B cell (primary cell): ENCODE measurements at regions not wholly inside any gene's neighbourhood (a gene's known extent, or its start where the extent isn't known, plus 50 kb on each side); places are given as distances from the start of the nearest gene placed in this dataset.
"Not testable (repeated sequence)": the region's sequence is repeated elsewhere in the genome, so short reads cannot be mapped to it uniquely, and the experiment has no call there.

Source experiments
- ATAC-seq: fragments of 200-7000 bp; cut with Tn5 transposase; one replicate; pipeline ENCODE4 v1.10.0; 2021; ENCODE audit warnings: low read depth, mild to moderate bottlenecking, moderate number of reproducible peaks, moderate library complexity
- CTCF ChIA-PET: fragments of 350-600 bp; sonication (Branson Sonifier 250); formaldehyde crosslinking; loops from one replicate; lab custom pipeline; 2021; ENCODE audit warnings: antibody characterized with exemption, inconsistent platforms; lab: Charles Lee
- POLR2A ChIA-PET: fragments of 350-600 bp; sonication (Branson Sonifier 250); formaldehyde crosslinking; loops from one replicate; lab custom pipeline; 2021; ENCODE audit warnings: antibody characterized with exemption; lab: Charles Lee
- DNase-seq: peaks from one replicate; pipeline ENCODE4 v3.0.0; 2013
- H2AFZ ChIP-seq: 2 replicates; pipeline ENCODE4 v1.6.1; 2012; ENCODE audit warnings: mild to moderate bottlenecking, low read depth, low read length; ENCODE audit not compliant: insufficient read depth, poor library complexity, severe bottlenecking
- H3K27ac ChIP-seq, 2 donors: 1 replicate in 1 of 2; 2 replicates in 1 of 2; pipeline ENCODE4 v1.5.1; 2012 to 2013; ENCODE audit warnings: low read length in 2 of 2, mild to moderate bottlenecking in 2 of 2, moderate library complexity in 1 of 2
- H3K27me3 ChIP-seq, 4 experiments: fragments of 200-600 bp in 1 of 4; sonication (generic) in 1 of 4; replicated peaks in 1 of 4; 1 replicate in 2 of 4; 2 replicates in 2 of 4; pipeline versions ENCODE4 v1.6.1 to v1.7.0; 2013 to 2016; ENCODE audit warnings: low read length in 3 of 4, mild to moderate bottlenecking in 2 of 4, mixed read lengths in 1 of 4, moderate library complexity in 1 of 4; ENCODE audit not compliant: insufficient read depth in 4 of 4, control insufficient read depth in 3 of 4; ENCODE audit errors: control extremely low read depth in 1 of 4
- H3K36me3 ChIP-seq, 2 experiments: replicated peaks in 1 of 2; 1 replicate in 1 of 2; 2 replicates in 1 of 2; pipeline versions ENCODE4 v1.6.1 to v1.7.1; 2013; ENCODE audit warnings: low read length in 1 of 2; ENCODE audit not compliant: insufficient read depth in 2 of 2, control insufficient read depth in 1 of 2; ENCODE audit errors: control extremely low read depth in 1 of 2, extremely low read depth in 1 of 2
- H3K4me1 ChIP-seq, 2 donors: fragments of 200-600 bp in 1 of 2; sonication (generic) in 1 of 2; 1 replicate in 1 of 2; 2 replicates in 1 of 2; pipeline versions ENCODE4 v1.5.1 to v1.6.1; 2013 to 2017; ENCODE audit warnings: low read length in 2 of 2; ENCODE audit not compliant: control insufficient read depth in 2 of 2, insufficient read depth in 2 of 2
- H3K4me2 ChIP-seq: replicated peaks from 2 replicates; pipeline ENCODE3; 2012; ENCODE audit warnings: mild to moderate bottlenecking, low read depth, low read length; ENCODE audit not compliant: poor library complexity, severe bottlenecking
- H3K4me3 ChIP-seq, 5 experiments: fragments of 200-600 bp in 1 of 5; sonication (generic) in 1 of 5; 1 replicate in 3 of 5; 2 replicates in 2 of 5; pipeline versions ENCODE4 v1.5.1 to v1.7.0; 2011 to 2016; ENCODE audit warnings: low read length in 4 of 5, mild to moderate bottlenecking in 4 of 5, low read depth in 2 of 5, control low read depth in 1 of 5, moderate library complexity in 1 of 5; ENCODE audit not compliant: insufficient read depth in 1 of 5; ENCODE audit errors: control extremely low read depth in 1 of 5, extremely low read depth in 1 of 5
- H3K79me2 ChIP-seq: fragments of 200-600 bp; sonication (generic); one replicate; pipeline ENCODE4 v1.6.0; 2016; ENCODE audit warnings: low read length; ENCODE audit not compliant: control insufficient read depth, insufficient read depth
- H3K9ac ChIP-seq: fragments of 200-600 bp; sonication (generic); 2 replicates; pipeline ENCODE4 v1.6.1; 2017; ENCODE audit warnings: mild to moderate bottlenecking, low read length, moderate library complexity
- H3K9me3 ChIP-seq, 3 donors: one replicate each; pipeline versions ENCODE4 v1.6.1 to v1.7.1; 2013; ENCODE audit warnings: low read length in 2 of 3; ENCODE audit not compliant: control insufficient read depth in 2 of 3, insufficient read depth in 1 of 3; ENCODE audit errors: control extremely low read depth in 1 of 3
- H4K20me1 ChIP-seq: 2 replicates; pipeline ENCODE4 v1.6.0; 2012; ENCODE audit warnings: mild to moderate bottlenecking, low read length; ENCODE audit not compliant: insufficient read depth, control insufficient read depth, poor library complexity, severe bottlenecking
- H3K27ac Mint-ChIP-seq: one replicate; pipeline ENCODE4 v1.8.0; 2021; ENCODE audit warnings: mixed read lengths
- H3K27me3 Mint-ChIP-seq: one replicate; pipeline ENCODE4 v1.8.0; 2021; ENCODE audit warnings: mixed read lengths
- H3K4me1 Mint-ChIP-seq: one replicate; pipeline ENCODE4 v1.8.0; 2021; ENCODE audit warnings: mixed read lengths
- H3K4me3 Mint-ChIP-seq: one replicate; pipeline ENCODE4 v1.8.0; 2021; ENCODE audit warnings: mixed read lengths
- H3K9me3 Mint-ChIP-seq: one replicate; pipeline ENCODE4 v1.8.0; 2022; ENCODE audit warnings: mixed read lengths; ENCODE audit not compliant: insufficient read depth
- WGBS: methylation state at CpG from one replicate; pipeline ENCODE4 v1.1.5; 2013; ENCODE audit warnings: missing lambda C conversion rate; ENCODE audit not compliant: insufficient coverage; 5-methylcytosine and 5-hydroxymethylcytosine counted together
- intact Hi-C: fragments of 100-400 bp; cut with micrococcal nuclease; formaldehyde crosslinking; loops from one replicate; pipeline ENCODE4 v1.10.0; 2022

DNA sequence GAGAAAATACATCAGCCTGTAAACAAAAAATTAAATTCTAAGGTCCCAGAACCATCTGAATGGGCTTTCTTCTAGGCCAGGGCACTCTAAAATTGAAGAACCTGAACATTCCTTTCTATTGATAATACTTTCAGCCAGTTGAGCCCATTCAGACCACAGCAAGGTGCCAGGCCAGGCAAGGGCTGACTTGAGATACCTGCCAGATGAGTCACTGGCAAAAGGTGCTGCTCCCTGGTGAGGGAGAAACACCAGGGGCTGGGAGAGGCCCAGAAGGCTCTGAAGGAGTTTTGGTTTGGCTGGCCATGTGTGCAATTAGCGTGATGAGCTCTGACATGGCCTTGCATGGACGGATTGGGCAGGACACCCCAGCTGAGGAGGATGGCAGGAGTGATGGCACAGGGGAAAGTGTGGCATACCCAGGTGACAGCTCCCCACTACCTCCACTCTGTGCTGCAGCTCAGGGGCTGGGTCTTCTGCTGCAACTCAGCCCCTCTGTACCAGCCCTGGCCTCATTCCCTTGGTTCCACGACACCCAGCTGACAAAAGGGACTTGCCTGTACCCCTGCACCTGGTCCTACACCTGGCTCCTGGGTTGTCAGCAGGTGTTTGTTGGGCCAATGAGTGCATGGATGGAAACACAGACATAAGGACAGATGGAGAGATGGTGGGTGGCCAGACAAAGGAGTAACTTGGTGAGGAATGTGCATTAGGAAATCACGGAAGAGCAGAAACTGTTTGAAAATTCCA, 230.4 kb downstream of the POTEM start:
- H3K27me3 Mint-ChIP-seq, CTCF ChIA-PET, POLR2A ChIA-PET, H3K4me1 ChIP-seq, H3K9me3 Mint-ChIP-seq, H3K27ac ChIP-seq, H3K4me3 ChIP-seq, H3K27me3 ChIP-seq, ATAC-seq, H3K4me2 ChIP-seq, H3K27ac Mint-ChIP-seq, H4K20me1 ChIP-seq, H3K9me3 ChIP-seq, DNase-seq, H3K36me3 ChIP-seq, H2AFZ ChIP-seq, H3K9ac ChIP-seq, H3K79me2 ChIP-seq, H3K4me1 Mint-ChIP-seq, intact Hi-C loops, H3K4me3 Mint-ChIP-seq: not testable (repeated sequence)
- no CpG with 5 or more reads among the region's 4 CpGs for WGBS

DNA sequence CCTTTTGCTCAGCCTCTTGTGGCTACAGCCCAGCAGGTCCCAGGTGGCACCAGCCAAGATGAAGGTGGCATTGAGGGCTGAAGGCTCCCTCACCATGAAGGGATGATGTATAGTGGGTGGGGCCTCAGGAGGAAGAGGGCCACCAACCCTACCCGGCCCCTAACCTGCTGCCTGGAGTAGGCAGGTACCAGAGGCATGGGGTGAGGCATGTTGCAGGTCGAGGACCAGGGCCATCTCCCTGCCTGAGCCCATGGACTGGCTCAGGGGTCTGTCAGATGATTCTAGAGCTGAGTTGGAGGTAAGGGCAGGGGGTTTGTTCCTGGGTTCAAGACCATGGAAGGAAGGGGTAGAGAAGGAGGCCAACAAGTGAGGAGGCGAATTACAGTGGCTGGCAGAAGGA, 231.1 kb downstream of the POTEM start:
- H3K4me1 ChIP-seq, H3K27ac Mint-ChIP-seq, H3K4me2 ChIP-seq, H3K4me1 Mint-ChIP-seq, H3K4me3 Mint-ChIP-seq, H3K27me3 Mint-ChIP-seq, H3K9ac ChIP-seq, H2AFZ ChIP-seq, H4K20me1 ChIP-seq, intact Hi-C loops, H3K79me2 ChIP-seq, H3K27ac ChIP-seq, H3K36me3 ChIP-seq, POLR2A ChIA-PET, DNase-seq, H3K9me3 ChIP-seq, H3K9me3 Mint-ChIP-seq, CTCF ChIA-PET, ATAC-seq, H3K4me3 ChIP-seq, H3K27me3 ChIP-seq: not testable (repeated sequence)
- WGBS: 27% methylated on average over 1 of the region's 3 CpGs

DNA sequence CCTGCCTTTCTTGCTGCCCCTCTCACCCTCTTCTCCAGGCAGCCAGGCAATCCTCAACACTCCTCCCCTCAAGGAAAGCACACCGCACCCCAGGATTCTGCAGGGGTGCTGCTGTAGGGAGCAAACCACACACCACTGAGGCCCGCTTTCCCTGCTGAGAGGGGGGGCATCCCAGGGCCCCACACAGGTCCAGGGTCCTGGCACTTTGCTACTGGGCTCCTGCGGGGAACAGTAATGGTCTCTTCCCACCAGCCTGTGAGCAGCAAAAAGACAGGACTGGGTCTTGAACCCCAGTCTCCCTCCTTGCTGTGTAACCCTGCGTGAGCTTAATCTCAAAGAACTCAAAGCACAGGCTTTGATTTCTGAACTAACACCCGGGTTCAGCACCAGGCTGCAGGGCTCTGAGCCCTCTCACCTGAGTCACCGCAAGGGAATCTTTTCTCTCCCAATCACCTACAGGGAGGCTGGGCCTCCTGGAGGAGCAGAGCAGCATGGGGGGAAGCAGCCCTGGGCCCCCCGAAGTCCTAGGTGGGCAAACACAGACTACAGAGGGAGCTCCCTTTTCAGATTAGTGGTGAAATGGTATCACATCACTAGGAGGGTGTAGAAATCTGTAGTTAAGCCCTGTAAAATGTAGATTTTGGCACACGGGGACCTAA, 232.6 kb downstream of the POTEG start:
- DNase-seq, H4K20me1 ChIP-seq, H3K4me3 Mint-ChIP-seq, ATAC-seq, POLR2A ChIA-PET, H3K27me3 Mint-ChIP-seq, H2AFZ ChIP-seq, H3K4me2 ChIP-seq, H3K27me3 ChIP-seq, H3K9ac ChIP-seq, H3K9me3 Mint-ChIP-seq, H3K4me3 ChIP-seq, H3K27ac Mint-ChIP-seq, H3K9me3 ChIP-seq, H3K4me1 Mint-ChIP-seq, CTCF ChIA-PET, intact Hi-C loops, H3K27ac ChIP-seq, H3K79me2 ChIP-seq, H3K4me1 ChIP-seq, H3K36me3 ChIP-seq: not testable (repeated sequence)
- 100% methylated on average over 1 of the region's 8 CpGs for WGBS

DNA sequence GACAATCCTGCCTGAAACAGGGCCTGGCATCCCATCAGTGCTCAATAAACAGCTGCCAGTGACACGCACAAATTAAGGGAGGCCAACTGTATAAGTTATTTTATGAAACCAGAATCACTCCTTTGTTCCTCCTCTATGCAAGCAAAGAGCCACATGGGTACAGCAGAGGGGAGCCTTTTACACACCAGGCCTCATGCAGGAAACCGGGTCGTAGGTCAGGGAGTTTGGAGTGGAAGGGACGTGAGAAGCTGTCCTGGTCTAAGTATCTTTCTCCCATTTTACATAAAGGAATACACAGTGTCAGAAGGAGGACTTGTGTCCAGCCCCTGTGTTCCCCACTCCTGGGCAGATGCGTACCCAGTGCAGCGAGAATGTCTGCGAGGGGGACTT, 232.1 kb downstream of the POTEG start:
- H3K9me3 Mint-ChIP-seq, H3K27ac Mint-ChIP-seq, H3K4me1 Mint-ChIP-seq, H3K9ac ChIP-seq, H3K4me1 ChIP-seq, H3K27ac ChIP-seq, ATAC-seq, DNase-seq, H3K79me2 ChIP-seq, H3K4me3 Mint-ChIP-seq, H3K4me2 ChIP-seq, CTCF ChIA-PET, POLR2A ChIA-PET, H3K27me3 ChIP-seq, H3K4me3 ChIP-seq, H2AFZ ChIP-seq, intact Hi-C loops, H4K20me1 ChIP-seq, H3K36me3 ChIP-seq, H3K9me3 ChIP-seq, H3K27me3 Mint-ChIP-seq: not testable (repeated sequence)
- WGBS: no CpG with 5 or more reads among the region's 7 CpGs
